ENCODE measurements at regions not wholly inside any gene's neighbourhood (a gene's known extent, or its start where the extent isn't known, plus 50 kb on each side); places are given as distances from the start of the nearest gene placed in this dataset.

DNA sequence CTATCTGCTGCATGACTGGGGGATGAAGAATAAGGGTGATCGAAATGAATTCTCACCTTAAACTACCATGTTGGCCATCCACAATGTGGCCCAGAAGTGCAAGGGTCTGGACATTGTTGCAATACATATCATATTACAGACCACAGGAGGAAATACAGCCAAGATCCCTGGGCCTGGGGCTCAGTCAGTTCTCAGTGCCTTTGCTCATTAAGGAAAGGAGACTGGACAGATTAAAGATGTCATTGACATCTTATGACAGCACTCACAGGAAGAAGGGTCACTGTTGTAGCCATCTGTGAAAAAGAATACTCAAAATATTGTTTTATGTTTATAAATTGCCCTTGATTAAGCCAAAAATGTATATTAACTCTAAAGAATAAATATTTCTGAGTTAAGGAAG, 1345.2 kb downstream of the FSTL5 start:
- Histone ChIP-seq H3K9ac (ENCODE audit: low read depth, low read length) (no peak overlapping the region), H3K4me3 (ENCODE audit: low read depth, low read length) (no peak overlapping the region), H3K4me1 (ENCODE audit: control insufficient read depth, insufficient read depth, low read length) (no peaks in the 10 kb centered on the region), H3K27me3 (ENCODE audit: control insufficient read depth, insufficient read depth, low read length) (no peaks in the 10 kb centered on the region), H3K9me3 (ENCODE audit: control insufficient read depth, insufficient read depth, low read length) (no peaks in the 10 kb centered on the region), H3K36me3 (ENCODE audit: control insufficient read depth, insufficient read depth, low read length) (no peaks in the 10 kb centered on the region)

GRCh38 chr4:160819791-160820190, 1344.0 kb downstream of the FSTL5 start:
- H3K27me3 ChIP-seq (ENCODE audit: control insufficient read depth, insufficient read depth, low read length): no peaks in the 10 kb centered on the region
- no peaks in the 10 kb centered on the region for H3K36me3 ChIP-seq (ENCODE audit: control insufficient read depth, insufficient read depth, low read length)
- no peak overlapping the region for H3K4me3 ChIP-seq (ENCODE audit: low read depth, low read length)
- H3K4me1 ChIP-seq (ENCODE audit: control insufficient read depth, insufficient read depth, low read length): no peaks in the 10 kb centered on the region
- no peaks in the 10 kb centered on the region for H3K9me3 ChIP-seq (ENCODE audit: control insufficient read depth, insufficient read depth, low read length)
- no peak overlapping the region for H3K9ac ChIP-seq (ENCODE audit: low read depth, low read length)

DNA sequence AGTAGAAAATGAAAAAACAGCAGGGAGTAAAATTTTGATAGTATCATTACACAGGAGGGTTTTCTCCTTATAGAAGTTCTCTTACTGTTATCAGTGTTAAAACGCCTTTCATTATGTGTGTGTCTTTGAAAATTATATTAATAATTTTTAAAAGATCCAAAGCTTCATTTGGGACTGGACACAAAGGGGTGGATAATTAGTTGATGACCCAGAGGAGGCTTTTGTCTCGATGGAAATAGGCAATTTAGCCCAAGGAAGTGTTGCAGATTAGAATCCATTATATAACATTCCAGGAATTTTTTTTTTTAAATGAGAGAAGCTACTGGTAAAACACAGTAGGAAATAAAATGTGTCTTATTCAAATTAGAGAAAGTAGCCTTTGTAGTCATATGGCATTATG, 1339.3 kb downstream of the FSTL5 start:
- no peaks in the 10 kb centered on the region for H3K36me3 ChIP-seq (ENCODE audit: control insufficient read depth, insufficient read depth, low read length)
- H3K4me3 ChIP-seq (ENCODE audit: low read depth, low read length): no peak overlapping the region
- H3K27me3 ChIP-seq (ENCODE audit: control insufficient read depth, insufficient read depth, low read length): no peaks in the 10 kb centered on the region
- no peak overlapping the region for H3K9ac ChIP-seq (ENCODE audit: low read depth, low read length)
- H3K4me1 ChIP-seq (ENCODE audit: control insufficient read depth, insufficient read depth, low read length): no peaks in the 10 kb centered on the region
- no peaks in the 10 kb centered on the region for H3K9me3 ChIP-seq (ENCODE audit: control insufficient read depth, insufficient read depth, low read length)

- H3K36me3 ChIP-seq (ENCODE audit: control insufficient read depth, insufficient read depth, low read length): no peaks in the 10 kb centered on the region
Observed at GRCh38 chr4:160825644-160826338, 1338.0 kb downstream of the FSTL5 start.

GRCh38 chr4:160826339-160826679, 1337.5 kb downstream of the FSTL5 start:
- Histone ChIP-seq H3K4me1 (ENCODE audit: control insufficient read depth, insufficient read depth, low read length) (no peaks in the 10 kb centered on the region), H3K9ac (ENCODE audit: low read depth, low read length) (no peak overlapping the region), H3K9me3 (ENCODE audit: control insufficient read depth, insufficient read depth, low read length) (no peaks in the 10 kb centered on the region), H3K36me3 (ENCODE audit: control insufficient read depth, insufficient read depth, low read length) (no peaks in the 10 kb centered on the region), H3K4me3 (ENCODE audit: low read depth, low read length) (no peak overlapping the region), H3K27me3 (ENCODE audit: control insufficient read depth, insufficient read depth, low read length) (no peaks in the 10 kb centered on the region)

More at GRCh38 chr4:160825644-160826338, 1338.0 kb downstream of the FSTL5 start:
- Histone ChIP-seq H3K27me3 (ENCODE audit: control insufficient read depth, insufficient read depth, low read length) (no peaks in the 10 kb centered on the region), H3K9me3 (ENCODE audit: control insufficient read depth, insufficient read depth, low read length) (no peaks in the 10 kb centered on the region), H3K4me3 (ENCODE audit: low read depth, low read length) (no peak overlapping the region), H3K4me1 (ENCODE audit: control insufficient read depth, insufficient read depth, low read length) (no peaks in the 10 kb centered on the region), H3K9ac (ENCODE audit: low read depth, low read length) (no peak overlapping the region)

DNA sequence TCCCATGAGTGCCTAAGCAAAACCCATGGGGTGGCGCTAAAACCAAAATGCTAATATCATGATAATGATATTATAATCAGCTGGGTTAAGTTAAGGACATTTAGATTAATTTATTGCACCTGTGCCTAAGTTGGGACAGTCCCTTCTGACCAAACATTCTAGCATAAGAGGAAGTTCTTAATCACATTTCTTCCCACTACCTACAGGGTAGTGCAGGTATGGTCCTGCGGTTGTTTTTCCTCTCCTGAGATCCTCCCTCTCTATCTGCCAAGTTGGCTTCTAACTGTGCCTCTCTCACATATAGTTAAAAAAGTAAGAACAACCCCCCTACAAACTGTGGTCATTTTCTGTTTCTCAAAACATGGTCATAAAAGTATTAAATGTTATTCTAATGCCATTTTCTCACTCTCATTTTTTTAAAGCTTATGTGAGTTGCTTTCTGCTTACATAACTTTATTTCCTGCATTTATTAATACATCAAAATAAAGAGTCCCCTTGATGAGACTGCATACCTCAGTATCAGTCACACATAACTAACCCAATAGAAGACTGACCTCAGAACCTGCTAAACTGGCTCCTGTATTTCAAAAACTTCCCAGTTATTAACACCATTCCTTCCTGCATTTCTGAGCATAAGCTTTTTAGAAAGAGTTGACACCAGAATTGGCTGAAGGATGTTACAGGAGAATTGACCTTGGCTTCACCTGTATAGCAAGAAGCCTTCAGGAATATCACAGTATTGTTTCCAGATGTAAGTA, 1332.5 kb downstream of the FSTL5 start:
- no peaks in the 10 kb centered on the region for H3K9me3 ChIP-seq (ENCODE audit: control insufficient read depth, insufficient read depth, low read length)
- H3K4me3 ChIP-seq (ENCODE audit: low read depth, low read length): no peak overlapping the region
- no peaks in the 10 kb centered on the region for H3K27me3 ChIP-seq (ENCODE audit: control insufficient read depth, insufficient read depth, low read length)
- no peaks in the 10 kb centered on the region for H3K36me3 ChIP-seq (ENCODE audit: control insufficient read depth, insufficient read depth, low read length)
- no peaks in the 10 kb centered on the region for H3K4me1 ChIP-seq (ENCODE audit: control insufficient read depth, insufficient read depth, low read length)
- no peak overlapping the region for H3K9ac ChIP-seq (ENCODE audit: low read depth, low read length)

DNA sequence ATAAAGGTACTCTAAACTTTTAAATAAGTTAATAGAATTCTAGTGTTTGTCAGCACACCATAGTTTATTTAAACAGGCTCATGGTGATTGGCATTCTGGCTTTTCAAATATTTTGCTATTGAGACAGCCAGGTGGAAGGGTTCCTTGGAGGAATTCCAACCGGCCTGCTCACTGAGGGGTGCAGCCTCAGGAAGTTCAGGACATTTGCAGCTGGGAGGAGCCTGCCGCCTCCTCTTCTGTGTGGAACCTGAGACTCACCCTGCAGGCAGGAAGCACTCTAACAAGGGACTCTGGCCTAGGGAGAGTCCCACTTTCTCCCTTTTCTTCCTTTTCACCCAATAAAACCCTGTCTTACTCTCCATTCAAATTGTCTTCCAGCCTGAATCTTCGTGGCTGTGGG, 1328.0 kb downstream of the FSTL5 start:
- no peaks in the 10 kb centered on the region for H3K9me3 ChIP-seq (ENCODE audit: control insufficient read depth, insufficient read depth, low read length)
- H3K4me3 ChIP-seq (ENCODE audit: low read depth, low read length): no peak overlapping the region
- H3K9ac ChIP-seq (ENCODE audit: low read depth, low read length): no peak overlapping the region
- no peaks in the 10 kb centered on the region for H3K4me1 ChIP-seq (ENCODE audit: control insufficient read depth, insufficient read depth, low read length)
- H3K36me3 ChIP-seq (ENCODE audit: control insufficient read depth, insufficient read depth, low read length): no peaks in the 10 kb centered on the region
- H3K27me3 ChIP-seq (ENCODE audit: control insufficient read depth, insufficient read depth, low read length): no peaks in the 10 kb centered on the region

DNA sequence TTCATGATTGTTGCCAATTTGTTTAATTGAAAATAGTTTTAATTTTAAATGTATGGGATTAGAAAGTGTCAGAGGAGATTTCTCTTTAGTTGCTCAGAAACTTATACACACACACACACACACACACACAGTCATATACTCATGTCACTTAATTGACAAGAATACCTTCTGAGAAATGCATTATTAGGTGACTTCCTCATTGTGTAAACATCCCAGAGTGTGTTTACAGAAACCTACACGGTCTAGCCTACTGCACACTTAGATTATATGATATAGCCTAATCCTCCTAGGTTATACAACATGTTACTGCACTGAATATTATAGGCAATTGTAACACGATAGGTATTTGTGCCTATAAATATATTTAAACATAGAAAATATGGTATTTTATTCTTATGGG, 1327.4 kb downstream of the FSTL5 start:
- H3K9me3 ChIP-seq (ENCODE audit: control insufficient read depth, insufficient read depth, low read length): no peaks in the 10 kb centered on the region
- no peaks in the 10 kb centered on the region for H3K27me3 ChIP-seq (ENCODE audit: control insufficient read depth, insufficient read depth, low read length)
- H3K4me3 ChIP-seq (ENCODE audit: low read depth, low read length): no peak overlapping the region
- H3K9ac ChIP-seq (ENCODE audit: low read depth, low read length): no peak overlapping the region
- H3K36me3 ChIP-seq (ENCODE audit: control insufficient read depth, insufficient read depth, low read length): no peaks in the 10 kb centered on the region
- no peaks in the 10 kb centered on the region for H3K4me1 ChIP-seq (ENCODE audit: control insufficient read depth, insufficient read depth, low read length)

DNA sequence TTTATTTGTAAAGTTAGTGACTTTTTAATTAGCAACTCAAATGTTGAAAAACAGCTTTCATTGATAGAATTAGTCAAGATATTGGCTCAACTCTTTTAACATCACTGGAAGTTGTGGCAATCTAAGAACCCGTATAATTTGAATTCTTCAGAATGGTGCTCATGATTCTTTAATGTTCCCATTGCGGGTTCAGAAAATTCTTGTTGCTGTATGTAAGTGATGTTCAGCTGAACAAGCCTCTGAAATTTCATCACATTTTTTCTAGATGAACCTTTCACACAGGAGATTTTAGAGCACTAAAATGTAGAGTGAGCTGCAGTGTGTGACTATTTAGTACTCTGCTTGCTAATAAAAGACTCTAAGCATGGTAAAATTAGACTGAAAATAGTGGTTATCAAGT, 1317.7 kb downstream of the FSTL5 start:
- H3K4me1 ChIP-seq (ENCODE audit: control insufficient read depth, insufficient read depth, low read length): no peaks in the 10 kb centered on the region
- H3K36me3 ChIP-seq (ENCODE audit: control insufficient read depth, insufficient read depth, low read length): no peaks in the 10 kb centered on the region
- H3K9me3 ChIP-seq (ENCODE audit: control insufficient read depth, insufficient read depth, low read length): no peaks in the 10 kb centered on the region
- H3K9ac ChIP-seq (ENCODE audit: low read depth, low read length): no peak overlapping the region
- no peaks in the 10 kb centered on the region for H3K27me3 ChIP-seq (ENCODE audit: control insufficient read depth, insufficient read depth, low read length)
- H3K4me3 ChIP-seq (ENCODE audit: low read depth, low read length): no peak overlapping the region

- Histone ChIP-seq H3K4me1 (ENCODE audit: control insufficient read depth, insufficient read depth, low read length) (no peaks in the 10 kb centered on the region), H3K36me3 (ENCODE audit: control insufficient read depth, insufficient read depth, low read length) (no peaks in the 10 kb centered on the region), H3K4me3 (ENCODE audit: low read depth, low read length) (no peak overlapping the region), H3K9ac (ENCODE audit: low read depth, low read length) (no peak overlapping the region), H3K27me3 (ENCODE audit: control insufficient read depth, insufficient read depth, low read length) (no peaks in the 10 kb centered on the region), H3K9me3 (ENCODE audit: control insufficient read depth, insufficient read depth, low read length) (no peaks in the 10 kb centered on the region)
Observed at GRCh38 chr4:160847228-160847627, 1316.6 kb downstream of the FSTL5 start.

DNA sequence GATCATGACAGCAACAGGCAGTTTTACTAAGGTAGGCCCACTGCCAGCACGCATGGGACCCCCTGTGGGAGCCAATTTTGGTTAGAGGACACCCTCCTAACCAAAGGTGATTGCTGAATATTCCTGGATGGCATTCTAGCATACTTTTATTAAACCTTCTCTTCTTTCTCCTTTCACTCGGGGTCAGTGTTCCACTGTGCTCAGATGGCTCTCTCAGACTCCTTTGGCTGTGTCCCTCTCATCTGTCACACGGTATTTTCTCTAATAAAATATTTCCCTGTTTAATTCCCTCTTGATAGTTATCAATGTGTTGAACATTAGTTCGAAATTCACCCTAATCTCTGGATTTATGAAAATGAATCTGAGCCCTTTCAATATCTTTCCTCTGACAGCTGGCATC, 1315.3 kb downstream of the FSTL5 start:
- Histone ChIP-seq H3K9me3 (ENCODE audit: control insufficient read depth, insufficient read depth, low read length) (no peaks in the 10 kb centered on the region), H3K36me3 (ENCODE audit: control insufficient read depth, insufficient read depth, low read length) (no peaks in the 10 kb centered on the region), H3K4me1 (ENCODE audit: control insufficient read depth, insufficient read depth, low read length) (no peaks in the 10 kb centered on the region), H3K9ac (ENCODE audit: low read depth, low read length) (no peak overlapping the region), H3K4me3 (ENCODE audit: low read depth, low read length) (no peak overlapping the region), H3K27me3 (ENCODE audit: control insufficient read depth, insufficient read depth, low read length) (no peaks in the 10 kb centered on the region)

Measured in iPS-15b (cell line).